GM13976 (cell line): ENCODE measurements at regions not wholly inside any gene's neighbourhood (a gene's known extent, or its start where the extent isn't known, plus 50 kb on each side); places are given as distances from the start of the nearest gene placed in this dataset.

Source experiments
- DNase-seq: peaks from one replicate; pipeline ENCODE4 v3.0.0; 2012; ENCODE audit warnings: low spot score
- in situ Hi-C: fragments of 300-500 bp; cut with MboI; formaldehyde crosslinking; loops from one replicate; pipeline ENCODE4 v1.12.0; 2022; ENCODE audit warnings: low sequenced_read_pairs, mixed read lengths, inconsistent platforms; ENCODE audit not compliant: unreplicated experiment
- TF ChIP-seq, protein P1 (sequence below): IDR thresholded peaks from 2 replicates; pipeline ENCODE4 v1.5.1; 2012; ENCODE audit warnings: borderline replicate concordance, mild to moderate bottlenecking; ENCODE audit not compliant: insufficient read depth; ENCODE audit errors: extremely low read depth, missing control alignments, control extremely low read depth

DNA sequence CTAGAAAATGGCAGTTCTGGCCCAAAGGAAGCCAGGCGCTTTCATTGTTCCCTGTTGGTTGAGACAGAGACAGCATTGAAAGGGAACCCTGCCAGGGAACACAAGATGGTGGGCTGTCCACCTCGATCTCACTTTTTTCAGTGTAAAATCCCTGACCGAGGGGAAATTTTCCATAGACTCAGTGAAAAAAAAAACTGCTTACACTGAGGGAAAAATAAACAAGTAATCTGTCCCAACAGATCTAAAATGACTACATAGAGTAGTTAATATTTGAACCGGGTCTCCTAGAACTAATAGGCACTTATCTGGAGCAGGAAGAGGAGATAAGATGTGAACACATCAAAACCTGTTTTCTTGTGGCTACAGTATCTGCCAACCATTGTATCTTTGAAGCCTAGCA is 763.4 kb upstream of the GOLIM4 start:
- TF ChIP-seq, protein P1, sequence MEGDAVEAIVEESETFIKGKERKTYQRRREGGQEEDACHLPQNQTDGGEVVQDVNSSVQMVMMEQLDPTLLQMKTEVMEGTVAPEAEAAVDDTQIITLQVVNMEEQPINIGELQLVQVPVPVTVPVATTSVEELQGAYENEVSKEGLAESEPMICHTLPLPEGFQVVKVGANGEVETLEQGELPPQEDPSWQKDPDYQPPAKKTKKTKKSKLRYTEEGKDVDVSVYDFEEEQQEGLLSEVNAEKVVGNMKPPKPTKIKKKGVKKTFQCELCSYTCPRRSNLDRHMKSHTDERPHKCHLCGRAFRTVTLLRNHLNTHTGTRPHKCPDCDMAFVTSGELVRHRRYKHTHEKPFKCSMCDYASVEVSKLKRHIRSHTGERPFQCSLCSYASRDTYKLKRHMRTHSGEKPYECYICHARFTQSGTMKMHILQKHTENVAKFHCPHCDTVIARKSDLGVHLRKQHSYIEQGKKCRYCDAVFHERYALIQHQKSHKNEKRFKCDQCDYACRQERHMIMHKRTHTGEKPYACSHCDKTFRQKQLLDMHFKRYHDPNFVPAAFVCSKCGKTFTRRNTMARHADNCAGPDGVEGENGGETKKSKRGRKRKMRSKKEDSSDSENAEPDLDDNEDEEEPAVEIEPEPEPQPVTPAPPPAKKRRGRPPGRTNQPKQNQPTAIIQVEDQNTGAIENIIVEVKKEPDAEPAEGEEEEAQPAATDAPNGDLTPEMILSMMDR = no peak
- in situ Hi-C loops = loop anchor here (25.0 kb wide), 2 partner anchors 647 to 822 kb away; no protein-coding TSS in a partner anchor

DNA sequence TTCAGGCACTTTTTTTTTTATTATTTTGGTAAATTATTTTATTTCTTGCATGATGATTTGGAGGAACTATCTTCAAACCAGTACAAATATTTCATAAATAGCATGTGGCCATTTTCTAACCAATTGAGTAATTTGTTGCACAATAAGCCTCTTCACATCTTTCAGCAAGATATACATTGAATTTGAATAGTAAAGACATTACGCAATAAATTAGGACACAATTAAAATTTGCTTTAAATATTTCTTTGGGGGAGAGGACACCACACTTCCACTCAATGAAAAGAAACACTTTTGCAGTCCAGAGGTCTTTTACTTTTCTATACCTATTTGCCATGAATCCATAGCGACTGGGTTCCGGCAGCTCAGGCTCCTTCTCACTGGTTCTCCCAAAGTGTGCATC is 762.6 kb upstream of the GOLIM4 start:
- TF ChIP-seq, protein P1 = no peak
- in situ Hi-C loops = loop anchor here (25.0 kb wide), 2 partner anchors 646 to 821 kb away; no protein-coding TSS in a partner anchor

More for the DNA sequence above, 763.4 kb upstream of the GOLIM4 start:
- no peak for DNase-seq

DNA sequence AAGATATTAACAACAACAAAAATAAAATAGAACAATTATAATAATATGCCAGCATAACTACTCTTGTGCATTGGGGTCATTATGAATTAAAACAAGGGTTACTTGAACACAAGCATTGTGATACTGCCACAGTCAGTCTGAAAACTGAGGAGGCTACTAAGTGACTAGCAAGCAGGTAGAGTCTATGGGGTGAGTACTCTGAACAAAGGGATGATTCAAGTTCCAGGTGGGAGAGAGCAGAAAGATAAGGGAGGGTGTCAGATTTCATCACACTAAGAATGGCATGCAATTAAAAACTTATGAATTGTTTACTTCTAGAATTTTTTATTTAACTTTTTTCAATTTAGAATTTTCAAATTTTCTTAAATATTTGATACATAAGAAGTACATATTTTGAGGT is 754.4 kb upstream of the GOLIM4 start:
- TF ChIP-seq, protein P1 = no peak
- in situ Hi-C loops = loop anchor here (25.0 kb wide), 2 partner anchors 638 to 813 kb away; no protein-coding TSS in a partner anchor
- no peak for DNase-seq

More for the DNA sequence above, 762.6 kb upstream of the GOLIM4 start:
- no peak for DNase-seq

DNA sequence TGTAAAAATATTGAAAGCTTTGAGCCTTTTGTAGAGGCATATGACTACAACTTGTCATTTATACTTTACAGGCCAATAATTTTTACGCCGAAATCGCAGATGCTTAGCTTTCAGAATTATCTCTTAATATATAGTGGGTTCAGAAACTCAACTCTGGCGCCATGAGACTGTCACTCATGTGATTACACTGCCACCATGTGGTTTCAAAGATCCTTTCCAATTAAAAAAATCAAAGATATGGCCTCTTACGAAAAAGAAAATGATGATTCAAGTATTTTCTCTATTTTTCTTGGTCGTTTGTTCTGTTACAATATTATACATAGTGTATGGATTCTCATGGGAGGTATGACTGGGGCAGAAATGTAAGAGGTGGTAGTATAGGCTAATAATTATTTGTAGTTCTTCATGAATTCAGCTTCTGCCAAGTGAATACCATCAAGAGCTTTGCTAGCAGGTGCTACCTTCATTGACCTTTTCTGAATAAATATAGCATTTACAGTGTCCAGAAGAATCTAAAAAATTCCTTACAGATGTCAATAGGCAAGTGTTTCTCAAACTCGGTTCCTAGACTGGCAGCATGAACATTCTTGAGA is 751.7 kb upstream of the GOLIM4 start:
- TF ChIP-seq, protein P1 = peak; percentile 30
- peak; percentile 16 for DNase-seq
- in situ Hi-C loops = loop anchor here (10.0 kb wide), 1 partner anchor 333 kb away; no protein-coding TSS in a partner anchor

DNA sequence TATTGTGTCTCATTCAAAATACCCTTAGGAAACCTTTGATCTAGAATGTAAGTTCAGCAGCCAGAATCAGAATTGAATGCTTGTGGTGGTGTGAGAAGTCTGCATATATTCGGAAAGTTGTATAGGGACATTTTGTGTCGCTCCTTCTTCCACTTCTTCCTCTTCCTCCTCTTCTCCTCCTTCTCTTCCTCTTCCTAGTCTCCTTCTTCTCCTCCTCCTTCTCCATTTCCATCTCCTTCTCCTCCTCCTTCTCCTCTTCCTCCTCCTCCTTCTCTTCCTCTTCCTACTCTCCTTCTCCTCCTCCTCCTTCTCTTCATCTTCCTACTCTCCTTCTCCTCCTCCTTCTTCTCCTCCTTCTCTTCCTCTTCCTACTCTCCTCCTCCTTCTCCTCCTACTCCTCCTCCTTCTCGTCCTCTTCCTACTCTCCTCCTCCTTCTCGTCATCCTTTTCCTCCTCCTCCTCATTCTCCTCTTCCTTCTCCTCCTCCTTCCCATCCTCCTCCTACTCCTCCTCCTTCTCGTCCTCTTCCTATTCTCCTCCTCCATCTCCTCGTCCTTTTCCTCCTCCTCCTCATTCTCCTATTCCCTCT is 749.3 kb upstream of the GOLIM4 start:
- in situ Hi-C loops = loop anchor here (10.0 kb wide), 1 partner anchor 330 kb away; no protein-coding TSS in a partner anchor
- no peak for DNase-seq
- TF ChIP-seq, protein P1 = no peak

DNA sequence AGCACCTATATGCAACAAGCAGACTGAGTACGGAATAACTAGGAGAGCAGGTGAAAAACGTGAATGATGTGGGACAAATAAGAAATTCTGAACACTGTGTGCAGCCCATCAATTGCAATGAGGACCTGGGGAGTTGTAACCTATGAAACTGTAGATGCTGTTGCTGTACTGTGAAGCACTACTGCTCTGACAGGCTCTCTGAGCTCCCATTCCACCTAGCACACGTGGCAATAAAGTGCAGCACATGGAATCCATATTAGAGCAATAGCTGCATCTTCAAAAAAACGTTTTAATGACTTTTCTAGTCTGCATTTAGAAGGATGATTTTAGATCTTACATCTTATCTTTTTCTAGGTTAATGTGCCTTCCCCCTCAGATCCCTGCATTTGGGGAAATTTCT is 748.7 kb upstream of the GOLIM4 start:
- in situ Hi-C loops = loop anchor here (10.0 kb wide), 1 partner anchor 330 kb away; no protein-coding TSS in a partner anchor
- TF ChIP-seq, protein P1 = no peak
- DNase-seq = no peak
